NCI-H526 treated with DMSO at 0.1 percent for 48 hours (cell line): ENCODE measurements at regions not wholly inside any gene's neighbourhood (a gene's known extent, or its start where the extent isn't known, plus 50 kb on each side); places are given as distances from the start of the nearest gene placed in this dataset.

Experiments
- DNase-seq: peaks from one replicate; lab custom pipeline; 2025; lab: John Stamatoyannopoulos, UW

DNA sequence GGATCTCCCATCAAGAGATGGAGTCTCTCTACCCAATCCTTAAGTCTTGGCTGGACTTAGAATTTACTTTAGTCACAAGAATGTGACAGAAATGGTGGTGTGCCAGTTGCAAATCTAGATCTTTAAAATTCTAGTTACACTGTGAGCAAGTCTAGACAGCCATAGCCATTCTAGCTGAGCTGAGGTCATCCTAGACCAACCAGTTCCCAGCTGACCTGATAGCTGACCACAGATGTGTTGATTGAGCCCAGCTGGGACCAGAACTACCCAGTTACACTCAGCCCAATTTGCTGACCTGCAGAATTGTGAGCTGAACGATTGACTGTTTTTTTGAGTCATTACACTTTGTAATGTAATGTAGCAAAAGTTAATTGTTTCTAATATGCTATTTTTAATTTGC is 251.8 kb downstream of the ADGRL2 start:
- DNase-seq: no peak

DNA sequence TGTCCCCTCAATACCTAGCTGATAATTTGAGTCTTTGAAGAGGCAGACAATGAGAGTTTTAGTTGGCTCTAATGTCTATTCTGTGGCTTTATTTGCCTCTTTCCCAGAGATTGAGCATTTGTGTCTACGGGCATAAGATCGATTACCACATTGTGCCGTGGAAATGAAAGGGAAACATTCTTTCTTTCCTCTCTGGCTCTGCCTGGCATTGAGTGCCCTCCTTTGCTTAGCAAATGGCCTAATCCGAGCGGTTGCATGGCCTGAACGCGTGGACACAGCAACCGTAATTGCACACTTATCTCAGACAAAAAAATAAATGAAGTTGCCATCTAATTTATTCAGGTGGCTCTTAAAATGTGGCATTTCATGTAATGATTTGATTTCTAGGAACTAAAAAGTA is 247.9 kb downstream of the ADGRL2 start:
- DNase-seq: no peak

DNA sequence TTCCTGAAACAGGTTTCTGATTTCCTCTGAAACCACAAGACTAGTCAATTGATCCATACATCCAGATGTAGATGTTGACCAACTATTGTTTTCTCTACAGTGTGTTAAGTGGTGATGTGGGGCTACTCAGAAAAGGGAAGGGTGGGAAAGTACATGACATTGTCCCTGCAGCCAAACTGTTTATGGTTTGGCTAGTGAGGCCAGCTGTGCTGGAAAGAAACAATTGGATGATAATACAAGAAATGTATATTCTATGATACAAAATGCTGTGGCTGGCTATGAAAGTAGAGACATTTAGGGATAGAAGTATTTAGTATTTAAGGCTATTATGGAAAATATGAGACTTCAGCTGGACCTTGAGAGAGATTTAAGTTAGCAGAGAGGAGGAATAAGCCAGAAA is 244.5 kb downstream of the ADGRL2 start:
- no peak for DNase-seq

DNA sequence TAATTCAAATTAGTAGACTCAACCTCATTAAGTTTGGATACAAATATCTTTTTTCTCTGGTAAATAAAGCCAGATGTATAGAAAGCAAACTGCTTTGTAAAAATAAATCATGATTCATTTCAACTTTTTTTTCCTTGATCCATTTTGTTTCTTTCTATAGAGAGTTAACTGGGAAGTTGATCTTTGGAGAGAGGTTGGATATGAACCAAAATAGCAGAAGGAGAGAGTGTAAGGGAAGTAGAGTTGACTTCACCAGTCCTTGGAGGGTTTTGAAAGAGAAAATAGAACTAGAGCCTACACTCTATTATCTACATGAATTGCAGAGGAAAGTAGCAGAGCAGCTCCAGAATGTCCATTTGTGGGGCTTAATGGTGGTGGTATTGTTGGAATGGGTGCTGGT is 243.8 kb downstream of the ADGRL2 start:
- no peak for DNase-seq

DNA sequence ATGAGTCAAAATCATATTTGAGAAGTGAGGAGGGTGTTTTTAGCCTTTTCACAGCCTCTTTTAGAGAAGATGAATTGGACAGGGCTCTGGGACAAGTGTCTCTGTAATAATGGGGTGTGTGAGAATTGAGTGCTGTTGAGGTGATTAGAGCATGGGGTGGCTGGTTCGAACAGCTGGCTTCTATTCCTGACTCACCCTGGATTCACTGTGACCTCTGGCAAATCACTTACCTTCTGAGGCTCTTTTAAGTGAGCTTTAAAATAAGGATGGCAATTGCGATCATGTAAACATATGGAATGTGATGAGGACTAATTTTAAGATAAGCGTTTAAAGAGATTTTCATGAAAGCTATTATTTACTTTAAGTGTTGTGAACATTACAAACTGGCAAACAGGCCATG is 243.4 kb downstream of the ADGRL2 start:
- DNase-seq: no peak

DNA sequence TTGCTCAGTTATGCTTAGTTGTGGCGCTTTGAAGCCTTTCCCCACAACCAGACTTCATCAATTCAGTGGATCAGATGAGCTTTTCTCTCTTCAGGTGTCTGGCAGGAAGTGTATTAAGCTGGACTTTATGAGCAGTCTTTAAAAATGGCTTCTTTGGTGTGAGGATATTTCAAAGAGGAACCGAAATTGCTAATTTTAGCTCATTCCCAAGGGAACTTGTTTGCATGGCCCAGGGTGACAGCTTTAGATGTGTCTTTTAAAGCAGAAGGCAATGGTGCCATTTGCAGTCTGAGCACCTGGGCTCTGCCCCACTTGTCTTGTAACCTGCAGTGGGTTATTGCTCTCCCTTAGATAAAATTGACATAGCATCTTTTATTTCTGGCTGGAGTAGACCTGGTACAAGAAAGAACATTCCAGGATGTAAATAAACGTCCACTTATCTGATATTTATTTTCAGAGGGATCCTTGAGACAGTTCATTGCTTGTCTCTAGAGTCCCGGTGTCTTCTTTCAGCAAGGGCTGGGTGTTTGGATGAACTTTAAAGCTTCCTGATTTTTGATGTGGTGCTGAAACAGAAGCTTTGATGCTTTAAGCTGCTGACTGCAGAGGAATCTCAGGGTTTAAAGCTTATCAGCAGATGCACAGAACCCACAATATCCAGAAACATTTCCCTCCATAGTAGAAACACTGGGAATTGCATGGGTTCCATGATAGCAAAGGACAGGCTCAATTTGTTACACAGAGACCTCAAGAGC is 241.7 kb downstream of the ADGRL2 start:
- no peak for DNase-seq
